GM20000 (cell line): ENCODE measurements at regions not wholly inside any gene's neighbourhood (a gene's known extent, or its start where the extent isn't known, plus 50 kb on each side); places are given as distances from the start of the nearest gene placed in this dataset.

ENCODE experiments used
- DNase-seq: peaks from one replicate; pipeline ENCODE4 v3.0.0; 2012; ENCODE audit warnings: low spot score
- TF ChIP-seq, protein P1 (sequence below): IDR thresholded peaks from 2 replicates; pipeline ENCODE4 v1.5.1; 2012; ENCODE audit warnings: mild to moderate bottlenecking, control low read depth; ENCODE audit errors: extremely low read depth, missing control alignments

DNA sequence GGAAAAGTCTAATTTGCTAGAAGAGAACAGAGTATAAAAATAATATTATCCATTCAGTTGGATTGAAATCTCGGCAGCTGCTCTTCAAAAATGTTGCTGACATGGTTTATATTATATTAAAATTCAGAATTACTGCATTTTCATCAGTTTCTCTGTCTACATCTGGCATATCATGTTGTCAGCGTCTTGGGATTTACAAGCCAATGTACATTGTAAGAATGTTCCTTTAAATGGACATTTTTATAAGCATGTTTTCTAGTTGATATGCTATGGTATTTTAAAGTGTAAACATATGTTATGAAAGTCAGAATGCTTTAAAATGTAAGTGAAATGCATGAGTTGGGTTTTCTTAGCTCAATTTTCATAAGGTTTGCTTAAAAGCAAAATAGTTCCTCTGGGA is 528.1 kb upstream of the CDH8 start:
- DNase-seq = no peak

DNA sequence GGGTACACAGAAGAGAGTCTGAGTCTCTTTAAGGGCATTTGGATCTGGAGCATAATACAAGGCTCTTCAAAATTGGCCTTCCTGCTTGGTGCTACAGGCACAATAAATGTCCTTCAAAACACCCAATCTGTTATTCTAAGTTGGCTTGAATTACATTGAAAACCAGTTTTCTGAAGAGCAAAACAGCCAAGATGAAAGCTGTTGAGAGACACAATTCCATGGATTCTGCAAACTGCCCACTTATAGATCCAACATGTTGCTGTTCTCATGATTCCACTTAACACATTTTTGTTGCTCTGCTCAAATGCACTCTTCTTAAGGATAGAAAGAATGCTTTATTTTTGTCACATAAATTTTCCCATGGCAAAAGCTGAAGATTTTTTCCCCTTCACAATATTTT is 525.9 kb upstream of the CDH8 start:
- TF ChIP-seq, protein P1, sequence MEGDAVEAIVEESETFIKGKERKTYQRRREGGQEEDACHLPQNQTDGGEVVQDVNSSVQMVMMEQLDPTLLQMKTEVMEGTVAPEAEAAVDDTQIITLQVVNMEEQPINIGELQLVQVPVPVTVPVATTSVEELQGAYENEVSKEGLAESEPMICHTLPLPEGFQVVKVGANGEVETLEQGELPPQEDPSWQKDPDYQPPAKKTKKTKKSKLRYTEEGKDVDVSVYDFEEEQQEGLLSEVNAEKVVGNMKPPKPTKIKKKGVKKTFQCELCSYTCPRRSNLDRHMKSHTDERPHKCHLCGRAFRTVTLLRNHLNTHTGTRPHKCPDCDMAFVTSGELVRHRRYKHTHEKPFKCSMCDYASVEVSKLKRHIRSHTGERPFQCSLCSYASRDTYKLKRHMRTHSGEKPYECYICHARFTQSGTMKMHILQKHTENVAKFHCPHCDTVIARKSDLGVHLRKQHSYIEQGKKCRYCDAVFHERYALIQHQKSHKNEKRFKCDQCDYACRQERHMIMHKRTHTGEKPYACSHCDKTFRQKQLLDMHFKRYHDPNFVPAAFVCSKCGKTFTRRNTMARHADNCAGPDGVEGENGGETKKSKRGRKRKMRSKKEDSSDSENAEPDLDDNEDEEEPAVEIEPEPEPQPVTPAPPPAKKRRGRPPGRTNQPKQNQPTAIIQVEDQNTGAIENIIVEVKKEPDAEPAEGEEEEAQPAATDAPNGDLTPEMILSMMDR = no peak
- DNase-seq = no peak

More for the DNA sequence above, 528.1 kb upstream of the CDH8 start:
- TF ChIP-seq, protein P1 = no peak

DNA sequence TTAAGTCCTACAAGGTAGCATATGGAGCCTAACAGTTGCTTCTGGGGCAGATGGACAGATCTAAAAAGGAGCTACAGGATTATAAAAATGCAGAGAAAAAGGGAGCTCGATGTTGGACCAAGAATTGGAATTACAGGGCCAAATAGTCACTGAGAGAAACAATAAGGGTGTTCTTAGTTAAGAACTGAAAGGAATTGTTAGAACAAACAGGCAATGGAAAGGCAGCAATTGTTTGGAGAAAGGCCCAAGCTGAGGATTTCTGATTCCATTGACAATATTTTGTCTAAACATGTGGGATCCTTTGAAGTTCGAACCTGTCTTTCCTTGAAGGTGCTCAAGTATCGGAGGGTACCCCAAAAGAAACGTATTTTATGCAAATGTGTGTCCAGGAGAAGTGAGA is 513.6 kb upstream of the CDH8 start:
- DNase-seq = no peak
- TF ChIP-seq, protein P1 = no peak

DNA sequence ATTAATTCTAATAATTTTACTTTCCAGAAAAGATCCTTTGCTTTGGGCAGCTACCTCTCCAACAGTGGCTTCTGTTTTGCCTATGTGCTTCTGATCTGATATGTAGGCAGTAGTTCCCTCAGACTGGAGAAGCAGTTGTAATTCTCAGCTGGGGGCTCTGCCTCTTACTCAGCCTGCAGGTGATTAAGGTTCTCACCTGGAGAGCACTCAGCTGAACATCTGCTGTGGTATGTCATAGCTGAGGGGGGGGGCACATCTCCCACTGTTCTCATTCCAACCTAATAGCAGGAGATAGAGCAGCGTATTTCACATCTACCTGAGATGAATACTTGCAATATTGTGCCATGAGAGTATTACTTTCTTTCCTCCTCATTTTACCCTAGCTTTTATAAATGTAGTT is 511.9 kb upstream of the CDH8 start:
- DNase-seq = no peak

DNA sequence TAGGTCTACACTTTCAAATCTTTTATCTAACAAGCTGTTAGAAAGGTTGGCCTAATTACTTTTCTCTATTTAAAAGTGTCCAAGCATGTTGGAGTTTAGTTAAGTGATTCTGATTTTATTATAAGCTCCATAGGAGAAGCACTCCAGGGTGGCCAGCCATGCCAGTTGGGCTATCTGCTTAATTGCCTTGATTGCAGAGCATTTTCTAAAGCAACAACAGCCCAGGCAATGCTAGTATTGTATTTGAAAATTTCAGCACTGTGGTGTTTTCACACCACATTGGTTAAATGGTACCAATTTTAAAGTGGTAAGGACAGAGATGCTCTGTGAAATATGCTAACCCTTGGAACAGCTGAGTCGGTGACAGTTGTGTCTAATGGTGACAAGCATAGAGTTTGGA is 510.5 kb upstream of the CDH8 start:
- TF ChIP-seq, protein P1 = no peak
- no peak for DNase-seq

More for the DNA sequence above, 511.9 kb upstream of the CDH8 start:
- TF ChIP-seq, protein P1 = no peak

DNA sequence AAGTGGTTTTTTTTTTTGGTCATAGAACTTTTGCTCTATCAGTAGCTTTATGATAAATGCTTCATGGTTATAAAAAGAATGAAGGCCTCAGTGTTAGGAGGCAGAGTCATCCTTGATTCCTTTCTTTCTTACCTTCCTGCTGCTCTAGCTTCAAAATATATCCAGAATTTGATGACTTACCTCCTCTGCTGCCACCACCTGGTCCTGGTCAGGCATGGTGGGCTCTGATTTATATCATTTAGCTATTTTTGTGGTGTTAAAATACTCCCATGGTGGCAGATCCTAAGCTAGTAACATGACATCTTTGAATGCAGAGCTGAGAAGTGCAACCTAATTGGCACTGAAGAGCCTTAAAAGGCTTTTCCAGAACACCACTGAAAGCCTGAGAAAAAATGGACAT is 508.8 kb upstream of the CDH8 start:
- no peak for DNase-seq
- TF ChIP-seq, protein P1 = no peak

DNA sequence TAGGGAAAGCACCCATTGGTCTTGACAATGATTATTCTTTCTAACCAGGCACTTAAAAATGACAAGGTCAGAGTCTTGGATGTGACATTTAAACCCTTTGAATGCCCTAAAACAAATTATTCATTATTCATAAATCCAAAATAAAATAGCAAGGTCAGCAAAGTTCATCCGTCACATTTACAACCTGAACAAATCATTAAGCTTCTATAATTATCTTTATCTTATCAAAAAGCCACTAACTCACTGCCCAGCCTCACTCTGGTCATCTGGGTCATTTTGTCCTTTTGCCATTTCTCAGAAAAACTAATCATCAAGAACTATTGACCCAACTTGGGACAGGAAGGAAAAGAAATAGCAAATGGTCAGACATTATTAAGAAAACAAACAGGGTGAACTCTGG is 507.3 kb upstream of the CDH8 start:
- TF ChIP-seq, protein P1 = no peak
- no peak for DNase-seq
